ENCODE measurements at regions not wholly inside any gene's neighbourhood (a gene's known extent, or its start where the extent isn't known, plus 50 kb on each side); places are given as distances from the start of the nearest gene placed in this dataset.
"Not testable (repeated sequence)": the region's sequence is repeated elsewhere in the genome, so short reads cannot be mapped to it uniquely, and the experiment has no call there.

- no peak for DNase-seq (ENCODE audit: low read depth)
Measured at GRCh38 chr6:164826831-164827468, 482.5 kb downstream of the C6orf118 start.

GRCh38 chr6:164825386-164825785 lies 484.0 kb downstream of the C6orf118 start:
- no peak for DNase-seq (ENCODE audit: low read depth)

- DNase-seq (ENCODE audit: low read depth) = no peak
Measured at GRCh38 chr6:164817662-164818061, 491.7 kb downstream of the C6orf118 start.

GRCh38 chr6:164812706-164813105 lies 496.7 kb downstream of the C6orf118 start:
- DNase-seq (ENCODE audit: low read depth) = no peak

- DNase-seq (ENCODE audit: low read depth) = no peak
Measured at GRCh38 chr6:164807125-164807524, 502.3 kb downstream of the C6orf118 start.

GRCh38 chr6:164795056-164795815 lies 514.2 kb downstream of the C6orf118 start:
- no peak for DNase-seq (ENCODE audit: low read depth)

- DNase-seq (ENCODE audit: low read depth) = no peak
Measured at GRCh38 chr6:164792666-164793065, 516.7 kb downstream of the C6orf118 start.

GRCh38 chr6:164791498-164791897 lies 517.9 kb downstream of the C6orf118 start:
- no peak for DNase-seq (ENCODE audit: low read depth)

- DNase-seq (ENCODE audit: low read depth) = no peak
Measured at GRCh38 chr6:164763788-164764187, 545.6 kb downstream of the C6orf118 start.

- DNase-seq (ENCODE audit: low read depth) = no peak
Measured at GRCh38 chr6:164757451-164757850, 552.0 kb downstream of the C6orf118 start.

- DNase-seq (ENCODE audit: low read depth) = no peak
Measured at GRCh38 chr6:164756723-164757122, 552.7 kb downstream of the C6orf118 start.

GRCh38 chr6:164756142-164756541 lies 553.3 kb downstream of the C6orf118 start:
- no peak for DNase-seq (ENCODE audit: low read depth)

GRCh38 chr6:164753517-164753916 lies 555.9 kb downstream of the C6orf118 start:
- DNase-seq (ENCODE audit: low read depth) = no peak

- DNase-seq (ENCODE audit: low read depth) = no peak
Measured at GRCh38 chr6:164751395-164751794, 558.0 kb downstream of the C6orf118 start.

- DNase-seq (ENCODE audit: low read depth) = no peak
Measured at GRCh38 chr6:164750128-164750527, 559.3 kb downstream of the C6orf118 start.

GRCh38 chr6:164749221-164750064 lies 560.0 kb downstream of the C6orf118 start:
- no peak for DNase-seq (ENCODE audit: low read depth)

- DNase-seq (ENCODE audit: low read depth) = no peak
Measured at GRCh38 chr6:164744301-164744700, 565.1 kb downstream of the C6orf118 start.

- no peak for DNase-seq (ENCODE audit: low read depth)
Measured at GRCh38 chr6:164741938-164742451, 567.4 kb downstream of the C6orf118 start.

- DNase-seq (ENCODE audit: low read depth) = not testable (repeated sequence)
Measured at GRCh38 chr6:164736090-164736489, 573.3 kb downstream of the C6orf118 start.

GRCh38 chr6:164731539-164731938 lies 577.9 kb downstream of the C6orf118 start:
- DNase-seq (ENCODE audit: low read depth) = no peak

- no peak for DNase-seq (ENCODE audit: low read depth)
Measured at GRCh38 chr6:164721460-164721859, 587.9 kb downstream of the C6orf118 start.

- no peak for DNase-seq (ENCODE audit: low read depth)
Measured at GRCh38 chr6:164700497-164700896, 608.9 kb downstream of the C6orf118 start.

GRCh38 chr6:164695896-164696295 lies 613.5 kb downstream of the C6orf118 start:
- DNase-seq (ENCODE audit: low read depth) = no peak
